NCI-H2107 (cell line): ENCODE measurements at regions not wholly inside any gene's neighbourhood (a gene's known extent, or its start where the extent isn't known, plus 50 kb on each side); places are given as distances from the start of the nearest gene placed in this dataset.
"Not testable (repeated sequence)": the region's sequence is repeated elsewhere in the genome, so short reads cannot be mapped to it uniquely, and the experiment has no call there.

Experiments
- DNase-seq: peaks from one replicate; lab custom pipeline; 2025; lab: John Stamatoyannopoulos, UW

GRCh38 chr2:118791483-118791882 is 56.0 kb downstream of the EN1 start:
- no peak for DNase-seq

GRCh38 chr2:118786746-118787145 is 60.7 kb downstream of the EN1 start:
- no peak for DNase-seq

- no peak for DNase-seq
Observed at GRCh38 chr2:118784860-118785259, 62.6 kb downstream of the EN1 start.

GRCh38 chr2:118779362-118779761 is 68.1 kb downstream of the EN1 start:
- no peak for DNase-seq

GRCh38 chr2:118774458-118775133 is 72.9 kb downstream of the EN1 start:
- no peak for DNase-seq

GRCh38 chr2:118773826-118774225 is 73.6 kb downstream of the EN1 start:
- no peak for DNase-seq

GRCh38 chr2:118772487-118773200 is 74.8 kb downstream of the EN1 start:
- no peak for DNase-seq

GRCh38 chr2:118769707-118770400 is 77.6 kb downstream of the EN1 start:
- DNase-seq: no peak

GRCh38 chr2:118766871-118767270 is 80.6 kb downstream of the EN1 start:
- DNase-seq: no peak

GRCh38 chr2:118764855-118765254 is 82.6 kb downstream of the EN1 start:
- no peak for DNase-seq

GRCh38 chr2:118763797-118764196 is 83.7 kb downstream of the EN1 start:
- DNase-seq: no peak

GRCh38 chr2:118762290-118762689 is 85.2 kb downstream of the EN1 start:
- DNase-seq: no peak

- DNase-seq: no peak
Observed at GRCh38 chr2:118761771-118762170, 85.7 kb downstream of the EN1 start.

GRCh38 chr2:118755901-118756300 is 91.5 kb downstream of the EN1 start:
- no peak for DNase-seq

- DNase-seq: no peak
Observed at GRCh38 chr2:118755384-118755783, 92.1 kb downstream of the EN1 start.

GRCh38 chr2:118752762-118753429 is 94.6 kb downstream of the EN1 start:
- no peak for DNase-seq

GRCh38 chr2:118750959-118751565 is 96.4 kb downstream of the EN1 start:
- DNase-seq: no peak

GRCh38 chr2:118748245-118748885 is 99.1 kb downstream of the EN1 start:
- DNase-seq: no peak

- no peak for DNase-seq
Observed at GRCh38 chr2:118747637-118748036, 99.8 kb downstream of the EN1 start.

GRCh38 chr2:118747066-118747465 is 100.4 kb downstream of the EN1 start:
- DNase-seq: no peak

GRCh38 chr2:118744682-118745181 is 102.7 kb downstream of the EN1 start:
- DNase-seq: not testable (repeated sequence)
